ENCODE measurements at regions not wholly inside any gene's neighbourhood (a gene's known extent, or its start where the extent isn't known, plus 50 kb on each side); places are given as distances from the start of the nearest gene placed in this dataset.
"Not testable (repeated sequence)": the region's sequence is repeated elsewhere in the genome, so short reads cannot be mapped to it uniquely, and the experiment has no call there.

GRCh38 chr19:28437390-28438346 lies 775.3 kb downstream of the UQCRFS1 start:
- Mint-ChIP-seq H3K27ac (ENCODE audit: unreplicated experiment) (no peak overlapping the region), H3K4me1 (peaks cover 7% of the 10 kb centered on the region), H3K9me3 (peaks cover 5% of the 10 kb centered on the region), H3K4me3 (no peak overlapping the region), H3K36me3 (ENCODE audit: low read depth) (peaks cover 4% of the 10 kb centered on the region), H3K27me3 (ENCODE audit: low read depth) (peaks cover 2% of the 10 kb centered on the region)
- DNase-seq (ENCODE audit: low read depth, low spot score), result no peak
- TF ChIP-seq CTCF (conservative IDR thresholded peaks at IDR 0.05), result no peak

GRCh38 chr19:28436320-28436719 lies 776.6 kb downstream of the UQCRFS1 start:
- H3K9me3 Mint-ChIP-seq, result peaks cover 5% of the 10 kb centered on the region
- peaks cover 7% of the 10 kb centered on the region for H3K36me3 Mint-ChIP-seq (ENCODE audit: low read depth)
- no peak for TF ChIP-seq CTCF (conservative IDR thresholded peaks at IDR 0.05)
- H3K4me3 Mint-ChIP-seq, result no peak overlapping the region
- H3K27ac Mint-ChIP-seq (ENCODE audit: unreplicated experiment), result no peak overlapping the region
- no peaks in the 10 kb centered on the region for H3K27me3 Mint-ChIP-seq (ENCODE audit: low read depth)
- no peak for DNase-seq (ENCODE audit: low read depth, low spot score)
- H3K4me1 Mint-ChIP-seq, result no peaks in the 10 kb centered on the region

GRCh38 chr19:28435551-28436271 lies 777.2 kb downstream of the UQCRFS1 start:
- TF ChIP-seq CTCF (conservative IDR thresholded peaks at IDR 0.05), result no peak
- Mint-ChIP-seq H3K27ac (ENCODE audit: unreplicated experiment) (no peak overlapping the region), H3K27me3 (ENCODE audit: low read depth) (no peaks in the 10 kb centered on the region), H3K4me3 (no peak overlapping the region), H3K36me3 (ENCODE audit: low read depth) (peaks cover 7% of the 10 kb centered on the region), H3K9me3 (peaks cover 5% of the 10 kb centered on the region), H3K4me1 (no peaks in the 10 kb centered on the region)
- no peak for DNase-seq (ENCODE audit: low read depth, low spot score)

- not testable (repeated sequence) for H3K27me3 Mint-ChIP-seq (ENCODE audit: low read depth); H3K36me3 Mint-ChIP-seq (ENCODE audit: low read depth); DNase-seq (ENCODE audit: low read depth, low spot score); H3K4me1 Mint-ChIP-seq; H3K4me3 Mint-ChIP-seq; H3K9me3 Mint-ChIP-seq; H3K27ac Mint-ChIP-seq (ENCODE audit: unreplicated experiment)
Measured at GRCh38 chr19:28434794-28435193, 778.2 kb downstream of the UQCRFS1 start.

- H3K36me3 Mint-ChIP-seq (ENCODE audit: low read depth); H3K4me3 Mint-ChIP-seq; H3K9me3 Mint-ChIP-seq; H3K4me1 Mint-ChIP-seq; DNase-seq (ENCODE audit: low read depth, low spot score); H3K27ac Mint-ChIP-seq (ENCODE audit: unreplicated experiment); H3K27me3 Mint-ChIP-seq (ENCODE audit: low read depth): not testable (repeated sequence)
Measured at GRCh38 chr19:28434365-28434764, 778.6 kb downstream of the UQCRFS1 start.

GRCh38 chr19:28433166-28433565 lies 779.8 kb downstream of the UQCRFS1 start:
- not testable (repeated sequence) for DNase-seq (ENCODE audit: low read depth, low spot score); H3K4me3 Mint-ChIP-seq; H3K27me3 Mint-ChIP-seq (ENCODE audit: low read depth); H3K4me1 Mint-ChIP-seq; H3K9me3 Mint-ChIP-seq; H3K27ac Mint-ChIP-seq (ENCODE audit: unreplicated experiment); H3K36me3 Mint-ChIP-seq (ENCODE audit: low read depth)

DNA sequence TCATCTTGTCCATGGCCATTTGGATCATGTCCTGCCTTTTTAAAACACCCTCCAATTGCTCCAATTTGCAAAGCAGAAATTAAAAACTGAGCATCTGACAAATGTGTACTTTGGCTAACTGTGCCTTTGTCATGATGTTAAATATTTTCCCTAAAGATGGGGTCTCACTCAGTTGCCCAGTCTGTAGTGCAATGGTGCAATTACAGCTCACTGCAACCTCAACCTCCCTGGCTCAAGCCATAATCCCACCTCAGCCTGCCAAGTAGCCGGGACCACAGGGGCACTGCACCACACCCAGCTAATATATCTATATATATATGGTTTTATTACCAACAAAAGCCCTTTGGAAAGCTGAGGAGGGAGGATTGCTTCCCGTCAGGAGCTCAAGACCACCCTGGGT lies 782.7 kb downstream of the UQCRFS1 start:
- Mint-ChIP-seq H3K4me3 (no peak overlapping the region), H3K36me3 (ENCODE audit: low read depth) (peaks cover 7% of the 10 kb centered on the region), H3K9me3 (peaks cover 5% of the 10 kb centered on the region), H3K4me1 (peaks cover 5% of the 10 kb centered on the region), H3K27ac (ENCODE audit: unreplicated experiment) (no peak overlapping the region), H3K27me3 (ENCODE audit: low read depth) (no peaks in the 10 kb centered on the region)
- no peak for DNase-seq (ENCODE audit: low read depth, low spot score)
- TF ChIP-seq CTCF (conservative IDR thresholded peaks at IDR 0.05), result no peak
